WI38 (cell line): ENCODE measurements at regions not wholly inside any gene's neighbourhood (a gene's known extent, or its start where the extent isn't known, plus 50 kb on each side); places are given as distances from the start of the nearest gene placed in this dataset.

Experiments
- H3K4me3 ChIP-seq: 2 replicates; pipeline ENCODE4 v1.5.1; 2011; ENCODE audit warnings: low read depth, mild to moderate bottlenecking, control low read depth, low read length
- CTCF ChIP-seq: IDR thresholded peaks from 2 replicates; pipeline ENCODE4 v1.5.1; 2012; ENCODE audit warnings: low read depth, mild to moderate bottlenecking, control low read depth, low read length

- TF ChIP-seq CTCF = no peak
- H3K4me3 ChIP-seq = no peak overlapping the region
These were observed 88.1 kb downstream of the DACT1 start for GRCh38 chr14:58725871-58726270.

- no peak overlapping the region for H3K4me3 ChIP-seq
- no peak for TF ChIP-seq CTCF
These were observed 93.2 kb downstream of the DACT1 start for GRCh38 chr14:58730792-58731464.

GRCh38 chr14:58731465-58732293 lies 93.9 kb downstream of the DACT1 start:
- TF ChIP-seq CTCF = no peak
- H3K4me3 ChIP-seq = no peak overlapping the region

GRCh38 chr14:58732387-58732786 lies 94.6 kb downstream of the DACT1 start:
- no peak overlapping the region for H3K4me3 ChIP-seq
- no peak for TF ChIP-seq CTCF

- TF ChIP-seq CTCF = no peak
- H3K4me3 ChIP-seq = no peak overlapping the region
These were observed 95.9 kb downstream of the DACT1 start for GRCh38 chr14:58733451-58734208.

- no peak for TF ChIP-seq CTCF
- H3K4me3 ChIP-seq = no peak overlapping the region
These were observed 97.8 kb downstream of the DACT1 start for GRCh38 chr14:58735596-58735995.
